Activated naive CD4-positive, alpha-beta T cell treated with anti-CD3 and anti-CD28 coated beads, Interleukin-2, amount 50 U/mL, for 72 hours (primary cell): ENCODE measurements at regions not wholly inside any gene's neighbourhood (a gene's known extent, or its start where the extent isn't known, plus 50 kb on each side); places are given as distances from the start of the nearest gene placed in this dataset.
A peak's percentile ranks its signal among the peaks of the same experiment; 100 is the strongest.
"Not testable (repeated sequence)": the region's sequence is repeated elsewhere in the genome, so short reads cannot be mapped to it uniquely, and the experiment has no call there.

Source experiments
- ATAC-seq, 2 donors: fragments of 150-1000 bp; cut with Tn5 transposase; 2 replicates each; pipeline ENCODE4 v1.10.0; 2021; ENCODE audit warnings: mild to moderate bottlenecking in 2 of 2, moderate library complexity in 2 of 2
- DNase-seq, 2 donors: peaks; one replicate each; pipeline ENCODE4 v3.0.0; 2021 to 2022; ENCODE audit warnings: low spot score in 2 of 2
- H3K27ac Mint-ChIP-seq, 2 donors: one replicate each; pipeline ENCODE4 v1.8.0; 2022; ENCODE audit warnings: mild to moderate bottlenecking in 2 of 2, mixed read lengths in 2 of 2
- H3K36me3 Mint-ChIP-seq, 2 donors: one replicate each; pipeline ENCODE4 v1.8.0; 2022; ENCODE audit warnings: mixed read lengths in 2 of 2
- H3K9me3 Mint-ChIP-seq, 2 donors: one replicate each; pipeline ENCODE4 v1.8.0; 2022; ENCODE audit warnings: mixed read lengths in 2 of 2

GRCh38 chr4:179248821-179249220, 1806.6 kb upstream of the AGA start:
- Mint-ChIP-seq H3K36me3 (no peaks in the 10 kb centered on the region), H3K27ac (no peak overlapping the region), H3K9me3 (peaks cover 6 to 13% of the 10 kb centered on the region in 2 donors)
- no peak for DNase-seq
- no peak for ATAC-seq

DNA sequence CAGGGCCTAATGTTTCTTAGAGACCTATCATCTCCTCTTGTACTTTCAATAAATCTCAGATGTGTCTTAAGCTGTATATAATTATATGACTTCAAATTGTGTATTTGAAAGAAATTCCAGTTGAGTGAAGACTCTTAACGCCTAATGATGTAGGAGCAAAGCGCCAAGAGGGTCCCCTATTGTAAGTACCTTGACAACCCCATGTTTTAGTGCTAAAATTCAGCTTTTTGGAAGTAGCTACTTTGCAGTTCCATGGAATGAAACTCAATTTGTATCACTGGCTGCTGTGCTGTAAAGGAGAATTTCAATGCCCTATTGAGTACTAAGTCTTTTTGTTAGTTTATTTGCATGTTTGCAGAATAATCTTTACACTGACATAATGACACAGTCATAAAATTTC, 1826.6 kb upstream of the AGA start:
- ATAC-seq (no peak), DNase-seq (no peak)
- Mint-ChIP-seq H3K9me3 (peaks cover 20 to 25% of the 10 kb centered on the region in 2 donors), H3K27ac (no peak overlapping the region), H3K36me3 (no peaks in the 10 kb centered on the region)

DNA sequence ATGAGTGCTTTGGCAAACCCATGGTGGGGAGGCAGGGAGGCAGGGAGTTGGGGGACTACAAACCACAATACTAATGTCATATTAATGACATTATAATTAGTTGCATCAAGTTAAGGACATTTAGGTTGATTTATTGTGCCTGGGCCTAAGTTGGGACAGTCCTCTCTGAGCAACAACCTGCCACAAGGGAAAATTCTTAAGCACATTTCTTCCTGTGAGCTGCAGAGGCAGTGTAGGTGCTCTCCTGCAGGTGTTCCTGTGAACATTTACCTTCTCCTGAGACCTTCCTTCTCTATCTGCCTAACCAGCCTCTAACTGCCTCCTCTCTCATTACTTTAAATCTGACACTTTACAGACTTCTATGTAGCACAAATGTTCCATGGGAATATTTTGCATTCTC, 1830.0 kb upstream of the AGA start:
- H3K36me3 Mint-ChIP-seq: no peaks in the 10 kb centered on the region
- ATAC-seq: no peak

GRCh38 chr4:179278647-179279046, 1836.4 kb upstream of the AGA start:
- ATAC-seq: no peak
- peaks cover 7 to 12% of the 10 kb centered on the region in 2 donors for H3K9me3 Mint-ChIP-seq
- H3K36me3 Mint-ChIP-seq: no peaks in the 10 kb centered on the region
- no peak for DNase-seq
- H3K27ac Mint-ChIP-seq: no peak overlapping the region

More for the DNA sequence above, 1830.0 kb upstream of the AGA start:
- no peak for DNase-seq
- Mint-ChIP-seq H3K27ac (no peak overlapping the region), H3K9me3 (peaks cover 14 to 23% of the 10 kb centered on the region in 2 donors)

DNA sequence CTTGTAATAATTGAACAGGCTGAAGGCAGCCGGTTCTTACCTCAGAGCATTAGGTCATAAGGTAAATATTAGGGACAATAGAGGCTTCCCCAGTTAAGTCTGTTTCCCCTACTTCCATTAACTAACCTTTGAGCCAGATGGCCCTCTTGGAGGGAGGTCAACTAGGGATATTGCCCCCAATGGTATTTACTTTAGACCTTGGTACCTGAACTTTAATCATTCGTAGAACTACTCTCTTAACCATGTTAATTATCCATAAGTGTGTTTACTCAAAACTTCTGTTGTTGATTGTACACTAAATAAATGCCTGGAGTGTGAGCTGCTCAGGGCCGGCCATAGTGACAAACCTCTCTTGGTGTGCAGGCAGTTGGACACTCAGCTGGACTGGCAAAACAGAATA, 1843.5 kb upstream of the AGA start:
- Mint-ChIP-seq H3K9me3 (peaks cover 14 to 17% of the 10 kb centered on the region in 2 donors), H3K36me3 (no peaks in the 10 kb centered on the region), H3K27ac (no peak overlapping the region)
- DNase-seq: no peak
- no peak for ATAC-seq

GRCh38 chr4:179291657-179292056, 1849.4 kb upstream of the AGA start:
- Mint-ChIP-seq H3K27ac (no peak overlapping the region), H3K9me3 (peaks cover 16 to 23% of the 10 kb centered on the region in 2 donors), H3K36me3 (no peaks in the 10 kb centered on the region)
- no peak for ATAC-seq
- no peak for DNase-seq

GRCh38 chr4:179292468-179292867, 1850.2 kb upstream of the AGA start:
- no peak overlapping the region for H3K27ac Mint-ChIP-seq
- peaks cover 14 to 21% of the 10 kb centered on the region in 2 donors for H3K9me3 Mint-ChIP-seq
- ATAC-seq (no peak), DNase-seq (no peak)
- H3K36me3 Mint-ChIP-seq: no peaks in the 10 kb centered on the region

GRCh38 chr4:179307297-179308136, 1865.3 kb upstream of the AGA start:
- peak in 1 of 2 donors; percentile 16 for DNase-seq

DNA sequence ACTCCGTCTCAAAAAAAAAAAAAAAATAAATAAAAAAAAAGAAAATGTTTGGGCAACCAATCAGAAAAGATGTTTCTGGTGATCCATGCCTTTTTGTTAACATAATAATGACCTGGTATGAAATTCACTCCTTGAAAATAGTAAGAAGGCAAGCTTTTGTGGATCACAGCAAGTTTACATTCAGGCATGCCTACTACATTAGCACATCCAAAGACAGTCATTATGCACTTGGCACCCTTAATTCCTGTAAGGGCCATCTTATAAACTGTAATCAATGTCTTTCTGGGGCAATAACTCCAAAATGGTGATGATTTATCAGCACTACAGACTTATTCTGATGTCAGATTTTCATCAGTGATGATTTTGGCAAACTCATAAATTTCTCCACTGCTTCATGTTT, 1871.6 kb upstream of the AGA start:
- Mint-ChIP-seq H3K36me3 (no peaks in the 10 kb centered on the region), H3K9me3 (peaks cover 10 to 17% of the 10 kb centered on the region in 2 donors), H3K27ac (no peak overlapping the region)
- ATAC-seq: no peak
- no peak for DNase-seq

More at GRCh38 chr4:179307297-179308136, 1865.3 kb upstream of the AGA start:
- ATAC-seq: peak in 1 of 2 donors; percentile 52
- H3K9me3 Mint-ChIP-seq: peaks cover 5 to 9% of the 10 kb centered on the region in 2 donors
- H3K36me3 Mint-ChIP-seq: peaks cover 0 to 9% of the 10 kb centered on the region in 2 donors
- no peak overlapping the region for H3K27ac Mint-ChIP-seq

DNA sequence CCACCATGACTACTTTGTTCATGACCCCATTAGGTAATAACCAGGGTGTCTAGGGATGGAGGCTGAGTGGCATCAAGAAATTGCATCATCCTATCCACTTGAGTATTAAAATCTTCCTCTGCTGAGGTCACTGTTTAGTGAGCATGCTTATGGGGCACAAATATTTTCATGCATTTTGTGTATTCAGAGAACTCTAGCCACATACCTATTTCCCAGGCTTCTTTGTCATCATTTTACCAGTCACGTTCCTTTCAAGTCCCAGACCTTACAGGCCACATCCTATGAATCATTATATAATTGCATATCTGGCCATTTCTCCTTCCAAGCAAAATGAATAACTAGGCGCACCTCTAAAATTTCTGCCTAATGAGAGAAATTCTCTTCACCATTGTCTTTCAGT, 1882.9 kb upstream of the AGA start:
- peaks cover 7 to 18% of the 10 kb centered on the region in 2 donors for H3K9me3 Mint-ChIP-seq
- DNase-seq (no peak), ATAC-seq (no peak)
- no peak overlapping the region for H3K27ac Mint-ChIP-seq
- no peaks in the 10 kb centered on the region for H3K36me3 Mint-ChIP-seq

GRCh38 chr4:179328627-179329026, 1886.4 kb upstream of the AGA start:
- no peak overlapping the region for H3K27ac Mint-ChIP-seq
- H3K9me3 Mint-ChIP-seq: peaks cover 7 to 24% of the 10 kb centered on the region in 2 donors
- ATAC-seq (no peak), DNase-seq (no peak)
- no peaks in the 10 kb centered on the region for H3K36me3 Mint-ChIP-seq

DNA sequence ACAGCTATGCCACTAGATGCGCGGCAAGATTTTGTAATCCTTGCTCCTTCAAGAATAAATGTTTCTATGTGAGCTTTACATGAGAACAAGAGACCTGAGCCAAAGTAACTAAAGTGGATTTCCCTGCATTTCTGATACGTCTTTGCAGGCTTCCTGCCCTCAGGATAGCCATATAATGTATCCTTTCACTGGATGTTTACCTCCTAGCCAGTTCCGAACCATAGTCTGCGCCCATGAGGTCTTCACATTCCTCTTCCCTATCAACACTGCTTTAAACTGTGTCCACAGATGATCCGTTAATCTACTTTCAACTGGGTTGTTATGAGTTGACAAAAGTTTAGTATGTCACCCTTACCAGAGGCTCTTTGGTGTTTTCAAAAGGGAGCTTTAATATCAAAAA, 1889.1 kb upstream of the AGA start:
- Mint-ChIP-seq H3K9me3 (peaks cover 3 to 10% of the 10 kb centered on the region in 2 donors), H3K27ac (no peak overlapping the region)
- DNase-seq: no peak

GRCh38 chr4:179344861-179345260, 1902.6 kb upstream of the AGA start:
- H3K9me3 Mint-ChIP-seq: peaks cover 5 to 12% of the 10 kb centered on the region in 2 donors
- DNase-seq: no peak
- no peaks in the 10 kb centered on the region for H3K36me3 Mint-ChIP-seq

More for the DNA sequence above, 1889.1 kb upstream of the AGA start:
- no peaks in the 10 kb centered on the region for H3K36me3 Mint-ChIP-seq
- ATAC-seq: no peak

GRCh38 chr4:179352221-179352620, 1910.0 kb upstream of the AGA start:
- no peaks in the 10 kb centered on the region for H3K36me3 Mint-ChIP-seq

More at GRCh38 chr4:179344861-179345260, 1902.6 kb upstream of the AGA start:
- no peak for ATAC-seq
- H3K27ac Mint-ChIP-seq: no peak overlapping the region

GRCh38 chr4:179353786-179354185, 1911.5 kb upstream of the AGA start:
- Mint-ChIP-seq H3K9me3 (peaks cover 24% of the 10 kb centered on the region in 2 donors), H3K36me3 (no peaks in the 10 kb centered on the region), H3K27ac (no peak overlapping the region)
- DNase-seq (no peak), ATAC-seq (no peak)

More at GRCh38 chr4:179352221-179352620, 1910.0 kb upstream of the AGA start:
- Mint-ChIP-seq H3K27ac (no peak overlapping the region), H3K9me3 (peaks cover 23% of the 10 kb centered on the region in 2 donors)
- no peak for DNase-seq
- ATAC-seq: no peak

GRCh38 chr4:179361978-179362486, 1919.8 kb upstream of the AGA start:
- no peaks in the 10 kb centered on the region for H3K36me3 Mint-ChIP-seq
- no peak overlapping the region for H3K27ac Mint-ChIP-seq

DNA sequence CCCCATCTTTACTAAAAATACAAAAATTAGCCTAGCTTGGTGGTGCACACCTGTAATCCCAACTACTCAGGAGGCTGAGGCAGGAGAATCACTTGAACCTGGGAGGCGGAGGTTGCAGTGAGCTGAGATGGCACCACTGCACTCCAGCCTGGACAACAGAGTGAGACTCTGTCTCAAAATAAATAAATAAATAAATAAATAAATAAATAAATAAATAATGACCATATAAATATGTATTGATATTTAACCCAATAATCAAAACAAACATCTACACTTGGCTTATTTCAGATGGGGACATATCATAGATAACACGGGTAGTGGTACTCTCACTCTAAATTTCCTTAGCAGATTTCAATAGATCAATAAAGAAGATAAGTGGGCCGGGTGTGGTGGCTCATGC, 1923.7 kb upstream of the AGA start:
- H3K36me3 Mint-ChIP-seq, H3K9me3 Mint-ChIP-seq, ATAC-seq, H3K27ac Mint-ChIP-seq, DNase-seq: not testable (repeated sequence)

More at GRCh38 chr4:179361978-179362486, 1919.8 kb upstream of the AGA start:
- no peak for DNase-seq
- no peak for ATAC-seq
- H3K9me3 Mint-ChIP-seq: peaks cover 17 to 21% of the 10 kb centered on the region in 2 donors

GRCh38 chr4:179372242-179372641, 1930.0 kb upstream of the AGA start:
- Mint-ChIP-seq H3K36me3 (no peaks in the 10 kb centered on the region), H3K27ac (no peak overlapping the region), H3K9me3 (peaks cover 9 to 23% of the 10 kb centered on the region in 2 donors)
- DNase-seq (no peak), ATAC-seq (no peak)
